Breast epithelium (tissue), 4 donors: ENCODE measurements at regions not wholly inside any gene's neighbourhood (a gene's known extent, or its start where the extent isn't known, plus 50 kb on each side); places are given as distances from the start of the nearest gene placed in this dataset.

Source experiments
- DNase-seq, 2 donors: peaks; one replicate each; pipeline ENCODE4 v3.0.0-alpha.2; 2019; ENCODE audit warnings: low spot score in 2 of 2
- H3K27ac ChIP-seq, 2 donors: fragments of 200-600 bp; sonication (generic) in 1 of 2; one replicate each; pipeline ENCODE4 v1.5.1; 2016 to 2019; ENCODE audit warnings: mild to moderate bottlenecking in 1 of 2
- H3K27me3 ChIP-seq, 2 donors: fragments of 200-600 bp; sonication (generic) in 1 of 2; one replicate each; pipeline versions ENCODE4 v1.5.1 to v1.6.0; 2017 to 2019; ENCODE audit warnings: control low read depth in 1 of 2, mild to moderate bottlenecking in 1 of 2
- H3K36me3 ChIP-seq: fragments of 200-600 bp; one replicate; pipeline ENCODE4 v1.5.1; 2019
- H3K4me1 ChIP-seq, 2 donors: fragments of 200-600 bp; sonication (generic); one replicate each; pipeline ENCODE4 v1.5.1; 2016 to 2019; ENCODE audit warnings: control low read depth in 1 of 2
- H3K4me3 ChIP-seq, 3 donors: fragments of 200-600 bp; sonication (generic); 1 replicate in 2 of 3; 2 replicates in 1 of 3; pipeline ENCODE4 v1.5.1; 2016 to 2019; ENCODE audit warnings: mild to moderate bottlenecking in 3 of 3, moderate library complexity in 2 of 3
- H3K9me3 ChIP-seq, 2 donors: fragments of 200-600 bp; sonication (generic) in 1 of 2; one replicate each; pipeline ENCODE4 v1.5.1; 2016 to 2019; ENCODE audit warnings: control low read depth in 1 of 2
- POLR2A ChIP-seq: fragments of 450-650 bp; IDR thresholded peaks from one replicate; pipeline ENCODE4 v1.6.1; 2016; ENCODE audit warnings: antibody characterized with exemption, mild to moderate bottlenecking, moderate library complexity
- POLR2AphosphoS5 ChIP-seq, 3 donors: sonication (generic); formaldehyde crosslinking; IDR thresholded peaks; one replicate each; pipeline ENCODE4 v1.6.1; 2017; ENCODE audit warnings: antibody characterized with exemption in 3 of 3
- intact Hi-C: fragments of 100-400 bp; cut with DNase I; formaldehyde crosslinking; loops from one replicate; pipeline ENCODE4 v1.15.1; 2023; ENCODE audit warnings: low total_unique reads
- TF ChIP-seq, protein P1 (sequence below), 3 donors: fragments of 450-650 bp; IDR thresholded peaks; one replicate each; pipeline ENCODE4 v1.5.1; 2016 to 2017; ENCODE audit warnings: antibody characterized with exemption in 3 of 3, mild to moderate bottlenecking in 3 of 3, moderate library complexity in 3 of 3

DNA sequence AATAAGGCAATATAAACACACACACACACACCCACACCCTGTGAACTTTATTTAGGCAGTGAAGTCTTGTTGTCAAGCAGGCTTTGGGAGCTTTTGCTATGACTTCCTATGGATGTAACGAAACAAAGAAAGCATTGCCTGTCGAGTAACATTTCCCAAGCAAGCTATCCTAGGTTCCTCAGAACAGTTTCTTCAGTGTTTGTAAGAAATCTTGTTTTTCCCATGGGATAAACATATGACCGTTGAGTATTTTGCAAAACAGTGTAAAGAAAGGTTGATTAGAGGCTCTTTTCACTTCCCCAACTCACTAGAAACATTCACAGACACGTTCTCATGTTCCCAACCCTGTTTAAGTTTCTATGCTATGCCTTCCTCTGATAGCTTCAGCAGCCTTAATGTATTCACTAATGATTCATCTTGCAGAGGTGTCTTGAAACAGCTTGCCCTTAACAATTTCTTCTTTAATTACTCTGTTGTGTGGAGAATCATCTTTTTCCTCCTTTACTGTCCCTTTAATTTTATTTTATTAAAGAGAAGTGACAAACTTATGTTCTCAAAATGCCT lies 1947.1 kb upstream of the TENM3 start:
- Histone ChIP-seq H3K4me1 (no peaks in the 10 kb centered on the region), H3K4me3 (no peak overlapping the region), H3K27me3 (no peaks in the 10 kb centered on the region), H3K27ac (no peak overlapping the region), H3K36me3 (no peaks in the 10 kb centered on the region), H3K9me3 (no peaks in the 10 kb centered on the region)
- intact Hi-C loops = no loop called here
- no peak for DNase-seq
- no peak for TF ChIP-seq POLR2AphosphoS5 (IDR thresholded peaks at IDR 0.05)
- TF ChIP-seq, protein P1, sequence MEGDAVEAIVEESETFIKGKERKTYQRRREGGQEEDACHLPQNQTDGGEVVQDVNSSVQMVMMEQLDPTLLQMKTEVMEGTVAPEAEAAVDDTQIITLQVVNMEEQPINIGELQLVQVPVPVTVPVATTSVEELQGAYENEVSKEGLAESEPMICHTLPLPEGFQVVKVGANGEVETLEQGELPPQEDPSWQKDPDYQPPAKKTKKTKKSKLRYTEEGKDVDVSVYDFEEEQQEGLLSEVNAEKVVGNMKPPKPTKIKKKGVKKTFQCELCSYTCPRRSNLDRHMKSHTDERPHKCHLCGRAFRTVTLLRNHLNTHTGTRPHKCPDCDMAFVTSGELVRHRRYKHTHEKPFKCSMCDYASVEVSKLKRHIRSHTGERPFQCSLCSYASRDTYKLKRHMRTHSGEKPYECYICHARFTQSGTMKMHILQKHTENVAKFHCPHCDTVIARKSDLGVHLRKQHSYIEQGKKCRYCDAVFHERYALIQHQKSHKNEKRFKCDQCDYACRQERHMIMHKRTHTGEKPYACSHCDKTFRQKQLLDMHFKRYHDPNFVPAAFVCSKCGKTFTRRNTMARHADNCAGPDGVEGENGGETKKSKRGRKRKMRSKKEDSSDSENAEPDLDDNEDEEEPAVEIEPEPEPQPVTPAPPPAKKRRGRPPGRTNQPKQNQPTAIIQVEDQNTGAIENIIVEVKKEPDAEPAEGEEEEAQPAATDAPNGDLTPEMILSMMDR (IDR thresholded peaks at IDR 0.05) = no peak

DNA sequence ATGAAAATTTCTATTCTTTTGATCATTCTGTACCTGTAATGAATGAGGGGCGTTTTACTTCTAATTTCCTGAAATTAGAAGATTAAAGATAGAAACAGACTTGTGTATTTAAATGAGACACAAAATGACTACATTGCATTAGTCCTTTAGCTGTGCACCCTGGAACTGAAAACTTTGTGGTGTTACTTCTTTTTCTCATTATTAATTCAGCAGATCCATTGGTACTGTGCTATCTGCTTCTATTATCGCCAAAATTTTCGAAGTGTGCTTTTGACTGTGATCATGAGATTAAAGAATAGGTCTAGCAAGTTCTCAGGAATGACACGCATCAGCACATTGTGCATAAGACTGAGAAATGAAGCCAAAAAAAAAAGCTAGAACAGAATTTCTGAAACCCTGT lies 1938.9 kb upstream of the TENM3 start:
- intact Hi-C loops = no loop called here
- no peaks in the 10 kb centered on the region for H3K4me1 ChIP-seq
- TF ChIP-seq POLR2A = no peak
- TF ChIP-seq POLR2AphosphoS5 (IDR thresholded peaks at IDR 0.05) = no peak
- TF ChIP-seq, protein P1 (IDR thresholded peaks at IDR 0.05) = no peak
- no peaks in the 10 kb centered on the region for H3K9me3 ChIP-seq
- no peak for DNase-seq
- no peak overlapping the region for H3K27ac ChIP-seq
- no peak overlapping the region for H3K4me3 ChIP-seq
- no peaks in the 10 kb centered on the region for H3K27me3 ChIP-seq
- no peaks in the 10 kb centered on the region for H3K36me3 ChIP-seq

DNA sequence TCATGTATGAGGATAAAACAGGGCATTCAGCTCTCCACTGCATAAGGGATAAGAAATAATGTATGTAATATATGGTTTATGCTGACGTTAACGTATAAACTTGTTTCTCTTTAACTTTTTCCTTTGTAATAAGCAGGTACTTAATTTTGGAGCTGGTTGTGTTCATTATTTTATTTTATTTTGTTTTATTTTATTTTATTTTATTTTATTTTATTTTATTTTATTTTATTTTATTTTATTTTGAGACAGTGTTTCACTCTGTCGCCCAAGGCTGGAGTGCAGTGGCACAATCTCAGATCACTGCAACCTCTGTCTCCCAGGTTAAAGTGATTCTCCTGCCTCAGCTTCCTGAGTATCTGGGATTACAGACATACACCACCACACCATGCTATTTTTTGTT lies 1932.6 kb upstream of the TENM3 start:
- Histone ChIP-seq H3K4me1 (no peaks in the 10 kb centered on the region), H3K27ac (no peak overlapping the region), H3K36me3 (no peaks in the 10 kb centered on the region), H3K9me3 (no peaks in the 10 kb centered on the region), H3K4me3 (no peak overlapping the region), H3K27me3 (no peaks in the 10 kb centered on the region)
- no peak for DNase-seq
- intact Hi-C loops = no loop called here
- no peak for TF ChIP-seq POLR2AphosphoS5 (IDR thresholded peaks at IDR 0.05)
- TF ChIP-seq POLR2A = no peak
- TF ChIP-seq, protein P1 (IDR thresholded peaks at IDR 0.05) = no peak

DNA sequence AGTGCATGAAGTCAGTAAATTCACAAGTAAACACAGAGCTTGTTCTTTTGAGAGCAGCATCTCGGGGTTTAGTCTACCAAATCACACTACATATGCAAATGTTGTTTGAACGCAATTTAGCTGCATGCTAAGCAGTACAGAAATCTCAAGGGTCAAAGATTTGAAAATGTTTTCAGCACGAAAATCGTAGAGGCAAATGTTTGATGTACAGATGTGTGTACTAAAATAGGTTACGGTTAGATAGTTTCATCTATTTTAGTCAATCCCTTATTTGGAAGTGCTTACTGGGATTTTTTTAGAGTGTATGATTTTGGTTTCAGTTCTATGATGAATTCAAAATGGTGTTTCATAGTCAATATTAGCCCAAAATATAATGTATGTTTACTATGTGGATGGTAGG lies 1928.2 kb upstream of the TENM3 start:
- H3K4me1 ChIP-seq = no peaks in the 10 kb centered on the region
- DNase-seq = no peak
- no peak for TF ChIP-seq POLR2AphosphoS5 (IDR thresholded peaks at IDR 0.05)
- H3K9me3 ChIP-seq = no peaks in the 10 kb centered on the region
- no peak overlapping the region for H3K4me3 ChIP-seq
- no peaks in the 10 kb centered on the region for H3K27me3 ChIP-seq
- no peaks in the 10 kb centered on the region for H3K36me3 ChIP-seq
- intact Hi-C loops = no loop called here
- no peak overlapping the region for H3K27ac ChIP-seq

DNA sequence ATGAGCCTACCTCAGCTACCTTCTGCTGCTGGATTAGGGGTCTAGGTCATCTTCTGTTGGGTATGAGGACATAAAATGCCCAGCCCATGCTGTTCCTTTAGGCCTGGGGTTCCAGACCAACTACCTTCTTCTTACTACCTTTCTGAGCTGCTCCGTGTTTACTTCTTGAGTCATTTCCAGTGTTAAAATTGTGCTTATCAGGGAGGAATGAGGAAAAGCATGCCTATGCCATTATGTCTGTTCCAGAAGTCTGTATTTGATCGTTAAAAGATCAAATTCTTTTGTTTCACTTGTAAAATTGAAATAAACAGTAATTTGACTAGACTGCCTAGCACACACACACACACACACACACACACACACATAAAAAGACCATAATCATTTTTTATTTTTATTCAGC lies 1912.7 kb upstream of the TENM3 start:
- TF ChIP-seq POLR2A (no peak), POLR2AphosphoS5 (IDR thresholded peaks at IDR 0.05) (no peak)
- TF ChIP-seq, protein P1 (IDR thresholded peaks at IDR 0.05) = no peak
- no peak for DNase-seq
- Histone ChIP-seq H3K9me3 (no peaks in the 10 kb centered on the region), H3K4me1 (no peaks in the 10 kb centered on the region), H3K27me3 (no peaks in the 10 kb centered on the region), H3K36me3 (no peaks in the 10 kb centered on the region), H3K27ac (no peak overlapping the region), H3K4me3 (no peak overlapping the region)
- intact Hi-C loops = no loop called here

DNA sequence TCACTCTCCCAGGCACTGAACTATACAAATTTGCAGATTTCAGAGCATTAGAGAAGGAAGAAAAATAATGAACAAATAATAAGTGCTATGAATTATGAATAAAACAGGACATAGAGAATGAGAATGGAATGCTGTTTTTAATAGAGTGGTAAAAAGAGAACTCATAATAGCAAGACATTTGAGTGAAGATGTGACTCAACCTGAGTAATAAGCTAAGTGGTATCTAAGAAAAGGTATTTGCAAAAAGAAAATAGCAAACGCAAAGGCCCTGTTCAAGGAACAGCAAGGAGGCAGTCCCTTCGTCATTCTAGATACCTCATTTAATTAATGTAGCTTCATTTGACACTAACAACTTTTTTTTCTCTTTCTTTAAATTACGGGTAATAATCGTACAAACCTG lies 1910.0 kb upstream of the TENM3 start:
- DNase-seq = no peak
- intact Hi-C loops = no loop called here
- H3K4me3 ChIP-seq = no peak overlapping the region
- TF ChIP-seq POLR2AphosphoS5 (IDR thresholded peaks at IDR 0.05) (no peak), POLR2A (no peak)
- TF ChIP-seq, protein P1 (IDR thresholded peaks at IDR 0.05) = no peak
- no peaks in the 10 kb centered on the region for H3K9me3 ChIP-seq
- H3K4me1 ChIP-seq = no peaks in the 10 kb centered on the region
- H3K27me3 ChIP-seq = no peaks in the 10 kb centered on the region
- H3K36me3 ChIP-seq = no peaks in the 10 kb centered on the region
- no peak overlapping the region for H3K27ac ChIP-seq
